AG04449 (cell line): ENCODE measurements at regions not wholly inside any gene's neighbourhood (a gene's known extent, or its start where the extent isn't known, plus 50 kb on each side); places are given as distances from the start of the nearest gene placed in this dataset.

Experiments
- CTCF ChIA-PET: fragments of 350-600 bp; formaldehyde crosslinking; extraction: SDS; loops from one replicate; lab custom pipeline; 2021; ENCODE audit warnings: antibody characterized with exemption; lab: Yijun Ruan, JAX
- POLR2A ChIA-PET: fragments of 400-600, 350-600 bp; formaldehyde crosslinking; extraction: SDS; loops from one replicate; lab custom pipeline; 2020; ENCODE audit warnings: antibody characterized with exemption, inconsistent platforms; lab: Yijun Ruan, JAX
- DNase-seq: peaks from one replicate; pipeline ENCODE4 v3.0.0-alpha.2; 2010; ENCODE audit warnings: low read depth, low spot score
- H3K4me3 ChIP-seq: 2 replicates; pipeline ENCODE4 v1.5.1; 2011; ENCODE audit warnings: low read depth, mild to moderate bottlenecking, control low read depth, low read length
- TF ChIP-seq, protein P1 (sequence below): IDR thresholded peaks from one replicate; pipeline ENCODE4 v1.5.1; 2011; ENCODE audit warnings: mild to moderate bottlenecking, moderate library complexity, low read length, control low read depth, inconsistent platforms; ENCODE audit not compliant: insufficient read depth; ENCODE audit errors: missing control alignments

DNA sequence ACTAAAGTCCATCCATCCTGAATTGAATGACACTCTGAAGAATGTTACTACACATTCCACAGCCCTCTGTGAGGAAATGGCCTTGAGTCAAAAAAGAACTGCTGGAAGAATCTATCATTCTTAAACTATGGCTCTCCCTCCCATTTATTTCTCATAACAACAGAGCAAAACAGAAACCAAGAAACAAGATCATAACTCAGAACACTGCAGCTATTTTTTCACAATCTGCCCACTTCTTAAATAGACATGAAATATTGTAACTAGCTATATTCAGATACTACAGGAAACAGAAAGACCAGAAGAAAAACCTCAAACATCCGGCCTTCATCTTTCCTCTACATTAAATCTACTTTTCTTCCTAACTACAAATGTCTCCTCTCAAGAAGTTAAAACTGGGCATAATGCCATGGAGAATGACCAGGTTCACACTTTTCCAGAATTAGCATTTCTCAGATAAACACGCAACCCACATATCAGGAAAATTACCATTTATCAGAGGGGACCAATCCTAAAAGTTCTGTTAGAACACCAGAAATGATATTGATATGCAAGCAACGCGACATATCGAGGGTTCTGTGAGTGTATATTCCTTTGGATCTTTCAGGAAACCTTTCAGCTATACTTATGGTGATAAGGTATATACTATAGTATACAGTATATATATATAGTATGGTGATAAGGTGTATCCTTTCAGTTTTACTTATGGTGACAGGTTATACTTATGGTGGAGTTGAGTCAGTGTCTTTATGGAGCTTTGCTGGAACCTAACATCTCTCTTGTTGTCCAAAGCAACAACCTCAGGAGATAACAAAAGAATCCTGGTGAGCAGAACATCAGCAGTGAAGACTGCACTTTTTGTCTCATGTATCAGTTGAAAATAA lies 60.4 kb upstream of the IRF2 start:
- no peak overlapping the region for H3K4me3 ChIP-seq
- TF ChIP-seq, protein P1, sequence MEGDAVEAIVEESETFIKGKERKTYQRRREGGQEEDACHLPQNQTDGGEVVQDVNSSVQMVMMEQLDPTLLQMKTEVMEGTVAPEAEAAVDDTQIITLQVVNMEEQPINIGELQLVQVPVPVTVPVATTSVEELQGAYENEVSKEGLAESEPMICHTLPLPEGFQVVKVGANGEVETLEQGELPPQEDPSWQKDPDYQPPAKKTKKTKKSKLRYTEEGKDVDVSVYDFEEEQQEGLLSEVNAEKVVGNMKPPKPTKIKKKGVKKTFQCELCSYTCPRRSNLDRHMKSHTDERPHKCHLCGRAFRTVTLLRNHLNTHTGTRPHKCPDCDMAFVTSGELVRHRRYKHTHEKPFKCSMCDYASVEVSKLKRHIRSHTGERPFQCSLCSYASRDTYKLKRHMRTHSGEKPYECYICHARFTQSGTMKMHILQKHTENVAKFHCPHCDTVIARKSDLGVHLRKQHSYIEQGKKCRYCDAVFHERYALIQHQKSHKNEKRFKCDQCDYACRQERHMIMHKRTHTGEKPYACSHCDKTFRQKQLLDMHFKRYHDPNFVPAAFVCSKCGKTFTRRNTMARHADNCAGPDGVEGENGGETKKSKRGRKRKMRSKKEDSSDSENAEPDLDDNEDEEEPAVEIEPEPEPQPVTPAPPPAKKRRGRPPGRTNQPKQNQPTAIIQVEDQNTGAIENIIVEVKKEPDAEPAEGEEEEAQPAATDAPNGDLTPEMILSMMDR = no peak
- DNase-seq = peak; percentile 47
- ChIA-PET CTCF (interaction anchor here (0.9 to 4.5 kb wide), 2 partner anchors 57 to 270 kb away, joined by 3 to 45 read pairs; no protein-coding TSS in a partner anchor), POLR2A (interaction anchor here (1.0 kb wide), 1 partner anchor 60 kb away, joined by 3 read pairs; the partner anchor contains the start of gene IRF2)

DNA sequence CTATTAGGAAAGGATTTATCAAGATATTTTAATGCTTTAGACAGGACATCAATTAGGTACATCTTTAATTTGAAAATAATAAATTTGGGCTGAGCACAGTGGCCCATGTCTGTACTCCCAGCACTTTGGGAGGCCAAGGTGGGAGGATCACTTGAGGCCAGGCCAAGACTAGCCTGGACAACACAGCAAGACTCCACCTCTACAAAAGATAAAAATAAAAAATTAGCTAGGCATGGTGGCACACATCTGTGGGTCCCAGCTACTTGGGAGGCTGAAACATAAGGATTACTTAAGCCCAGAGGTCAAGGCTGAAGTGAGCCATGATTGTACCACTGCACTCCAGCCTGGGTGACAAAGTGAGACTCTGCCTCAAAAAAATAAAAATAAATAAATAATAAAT lies 59.6 kb upstream of the IRF2 start:
- DNase-seq = no peak
- CTCF ChIA-PET = interaction anchor here (4.5 kb wide), 1 partner anchor 269 kb away, joined by 45 read pairs; no protein-coding TSS in a partner anchor
- POLR2A ChIA-PET = interaction anchor here (1.0 kb wide), 1 partner anchor 60 kb away, joined by 3 read pairs; the partner anchor contains the start of gene IRF2
- TF ChIP-seq, protein P1 = no peak
- no peak overlapping the region for H3K4me3 ChIP-seq

DNA sequence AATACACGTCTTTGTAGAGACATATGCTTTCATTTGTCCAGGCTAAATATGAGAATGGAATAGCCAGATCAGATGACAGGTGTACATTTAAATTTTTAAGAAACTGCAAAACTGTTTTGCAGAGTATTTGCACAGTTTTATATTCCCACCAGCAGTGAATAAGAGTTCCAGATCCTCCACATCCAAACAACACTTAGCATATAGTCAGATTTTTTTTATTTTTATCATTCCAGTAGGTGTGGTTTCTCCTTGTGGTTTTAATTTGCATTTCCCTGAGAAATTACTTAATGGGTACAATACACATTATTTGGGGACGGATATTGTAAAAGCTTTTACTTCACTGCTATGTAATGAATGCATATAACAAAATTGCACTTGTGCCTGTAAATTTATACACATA lies 56.7 kb upstream of the IRF2 start:
- ChIA-PET CTCF (interaction anchor here (1.7 kb wide), 1 partner anchor 267 kb away, joined by 7 read pairs; no protein-coding TSS in a partner anchor), POLR2A (no interaction called here)
- TF ChIP-seq, protein P1 = no peak
- DNase-seq = no peak
- H3K4me3 ChIP-seq = no peak overlapping the region

DNA sequence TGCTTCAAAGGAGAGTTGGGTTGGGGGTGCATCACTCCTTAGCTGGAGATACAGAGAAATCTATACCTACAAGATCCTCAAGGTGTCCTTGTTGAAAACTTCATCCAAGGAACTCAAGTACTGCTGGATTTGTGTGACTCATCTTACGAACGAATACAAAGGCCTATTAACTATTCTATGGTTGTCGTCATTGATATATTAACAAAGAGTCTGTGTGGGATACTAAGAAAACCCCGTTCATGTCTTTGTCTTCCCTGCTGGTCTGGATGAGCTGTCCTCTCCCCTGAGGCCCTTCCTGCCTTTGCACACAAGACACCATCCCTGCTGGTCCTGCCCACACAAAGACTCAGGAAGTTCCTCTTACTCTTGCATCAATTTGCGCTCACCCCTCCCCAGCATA lies 54.9 kb upstream of the IRF2 start:
- no peak overlapping the region for H3K4me3 ChIP-seq
- DNase-seq = no peak
- ChIA-PET CTCF (interaction anchor here (1.1 kb wide), 1 partner anchor 265 kb away, joined by 3 read pairs; no protein-coding TSS in a partner anchor), POLR2A (no interaction called here)
- TF ChIP-seq, protein P1 = no peak

DNA sequence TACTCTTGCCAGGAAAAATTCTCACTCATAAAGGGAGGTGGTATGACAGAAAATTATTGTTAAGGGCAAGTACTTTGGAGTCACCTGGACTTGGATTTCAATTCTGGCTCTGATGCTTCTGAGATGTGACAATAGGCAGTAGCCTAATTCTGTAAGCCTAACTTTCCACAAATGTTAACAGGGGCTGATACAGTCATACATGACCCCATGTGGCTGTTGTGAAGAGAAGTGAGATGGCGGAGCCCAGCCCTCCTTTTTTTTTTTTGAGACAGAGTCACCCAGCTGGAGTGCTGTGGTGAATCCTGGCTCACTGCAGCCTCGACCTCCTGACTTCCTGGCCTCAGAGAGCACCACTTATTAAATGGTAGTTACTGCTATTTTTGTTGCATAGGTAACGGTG lies 54.4 kb upstream of the IRF2 start:
- ChIA-PET CTCF (interaction anchor here (1.1 kb wide), 1 partner anchor 265 kb away, joined by 3 read pairs; no protein-coding TSS in a partner anchor), POLR2A (no interaction called here)
- TF ChIP-seq, protein P1 = no peak
- no peak for DNase-seq
- no peak overlapping the region for H3K4me3 ChIP-seq

DNA sequence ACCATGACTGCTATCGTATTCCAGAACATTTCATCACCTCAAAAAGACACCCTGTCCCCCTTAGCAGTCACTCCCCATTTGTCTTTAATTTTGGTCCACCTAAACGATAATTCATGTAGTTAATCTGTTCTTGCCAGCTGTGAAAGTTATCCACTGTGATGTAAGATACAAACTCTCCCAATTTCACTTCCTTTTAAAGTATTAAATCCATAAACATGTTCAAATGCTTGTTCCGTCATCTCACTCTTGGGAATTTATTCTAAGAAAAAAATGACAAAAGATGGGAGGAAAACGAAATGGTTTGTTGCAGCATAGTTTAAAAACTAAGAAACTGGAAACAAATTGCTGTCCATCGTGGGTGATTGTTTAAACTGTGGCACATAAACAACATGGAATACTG lies 53.7 kb upstream of the IRF2 start:
- no peak for DNase-seq
- ChIA-PET POLR2A (no interaction called here), CTCF (interaction anchor here (0.9 kb wide), 1 partner anchor 264 kb away, joined by 3 read pairs; no protein-coding TSS in a partner anchor)
- TF ChIP-seq, protein P1 = no peak
- H3K4me3 ChIP-seq = no peak overlapping the region
